HG02938 (cell line): ENCODE measurements at regions not wholly inside any gene's neighbourhood (a gene's known extent, or its start where the extent isn't known, plus 50 kb on each side); places are given as distances from the start of the nearest gene placed in this dataset.
"Not testable (repeated sequence)": the region's sequence is repeated elsewhere in the genome, so short reads cannot be mapped to it uniquely, and the experiment has no call there.

ENCODE experiments used
- ATAC-seq: cut with Tn5 transposase; IDR thresholded peaks from one replicate; pipeline ENCODE4 v1.9.1; 2021; ENCODE audit warnings: mild to moderate bottlenecking, moderate library complexity; ENCODE audit not compliant: unreplicated experiment

DNA sequence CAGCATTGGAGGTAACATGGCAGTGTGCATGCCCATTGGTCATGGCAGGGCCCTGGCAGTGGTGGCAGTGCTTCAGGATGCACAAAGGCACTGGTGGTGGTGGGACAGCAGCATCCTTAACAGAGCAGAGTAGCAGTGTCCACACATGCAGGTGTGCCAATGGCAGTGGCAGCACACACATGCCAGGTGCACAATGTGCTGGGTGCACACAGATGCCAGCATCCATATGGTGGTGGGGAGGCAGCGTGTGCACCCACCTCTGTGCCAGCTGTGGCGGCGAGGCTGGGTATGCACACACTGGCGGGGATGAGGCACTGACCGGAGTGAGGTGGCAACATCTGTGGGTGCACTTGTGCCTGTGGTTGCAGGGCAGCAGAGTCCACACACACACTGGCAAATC is 150.6 kb downstream of the SI start:
- ATAC-seq = no peak

DNA sequence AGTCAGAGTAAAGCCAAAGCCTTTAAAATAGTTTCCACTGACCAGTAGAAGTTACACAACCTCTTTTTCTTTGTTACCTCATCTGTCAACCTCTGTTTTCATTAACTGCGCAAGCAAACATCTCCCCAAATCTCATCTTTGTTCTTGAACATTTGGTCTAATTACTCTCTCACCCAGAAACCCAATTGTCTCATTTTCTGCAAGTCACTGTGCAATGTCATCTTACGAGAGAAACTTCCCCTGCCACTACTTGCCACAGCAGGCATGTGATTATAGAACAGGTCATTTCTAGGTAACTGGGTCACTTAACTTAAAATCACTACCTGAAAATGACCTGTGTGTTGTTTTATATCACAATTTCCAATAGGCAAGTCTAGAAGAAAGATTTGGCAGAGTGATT is 159.4 kb downstream of the SI start:
- ATAC-seq = no peak

DNA sequence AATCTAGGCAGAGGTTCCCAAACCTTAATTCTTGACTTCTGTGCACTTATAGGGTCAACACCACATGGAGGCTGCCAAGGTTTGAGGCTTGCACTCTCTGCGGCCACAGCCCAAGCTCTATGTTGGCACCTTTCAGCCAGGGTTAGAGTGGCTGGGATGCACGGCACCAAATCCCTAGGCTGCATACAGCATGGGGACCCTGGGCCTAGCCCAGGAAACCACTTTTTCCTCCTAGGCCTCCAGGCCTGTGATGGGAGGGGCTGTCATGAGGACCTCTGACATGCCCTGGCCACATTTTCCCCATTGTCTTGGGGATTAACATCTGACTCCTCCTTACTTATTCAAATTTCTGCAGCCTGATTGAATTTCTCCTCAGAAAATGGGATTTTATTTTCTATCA is 165.4 kb downstream of the SI start:
- ATAC-seq = no peak

DNA sequence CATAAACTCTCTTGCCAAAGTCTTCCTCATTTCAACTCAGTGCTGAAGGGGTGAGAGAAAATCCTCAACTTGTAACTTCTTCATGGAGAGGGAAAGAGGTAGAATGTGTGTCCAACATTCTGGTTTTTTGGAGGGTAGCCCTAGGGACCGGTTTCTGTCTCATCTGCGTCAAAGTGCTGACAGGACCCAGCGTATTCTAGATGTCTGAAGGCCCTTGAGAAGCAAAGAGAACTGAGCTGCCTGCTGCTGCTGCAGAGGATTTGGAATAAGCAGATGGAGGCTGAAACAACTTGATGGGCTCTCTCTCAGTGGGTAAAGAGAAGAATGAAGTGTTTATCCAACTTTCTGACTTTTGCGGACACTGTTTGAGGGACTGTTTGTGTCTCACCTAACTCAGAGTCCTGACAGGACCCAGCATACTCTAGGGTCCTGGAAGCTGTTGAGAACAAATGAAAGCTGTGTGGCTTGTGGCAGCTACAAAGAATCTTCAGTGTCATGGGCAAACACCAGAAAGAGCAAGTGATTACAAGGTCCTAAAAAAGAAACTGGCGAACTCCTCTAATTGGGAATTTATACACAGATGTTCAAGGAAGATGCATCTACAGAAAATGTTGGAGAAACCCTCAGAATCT is 174.4 kb downstream of the SI start:
- ATAC-seq = no peak

DNA sequence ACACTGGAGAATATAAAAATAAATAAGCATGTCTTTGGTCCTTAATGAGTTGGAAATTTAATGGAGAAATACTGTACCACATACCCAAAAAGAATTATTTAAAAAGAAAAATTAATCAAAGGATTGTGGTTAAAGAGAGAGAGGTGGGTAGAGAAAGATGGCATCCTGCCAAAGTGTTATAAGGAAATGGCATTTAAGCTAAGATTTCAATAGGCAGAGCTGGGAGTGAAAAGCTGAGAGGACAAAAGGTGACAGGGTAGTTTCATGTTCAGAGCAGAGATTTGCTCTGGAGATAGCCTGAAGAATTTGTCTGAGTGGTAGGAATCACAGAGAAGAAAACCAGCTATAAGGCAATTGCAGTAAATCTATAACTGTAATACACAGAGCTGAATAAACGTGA is 181.0 kb downstream of the SI start:
- no peak for ATAC-seq

DNA sequence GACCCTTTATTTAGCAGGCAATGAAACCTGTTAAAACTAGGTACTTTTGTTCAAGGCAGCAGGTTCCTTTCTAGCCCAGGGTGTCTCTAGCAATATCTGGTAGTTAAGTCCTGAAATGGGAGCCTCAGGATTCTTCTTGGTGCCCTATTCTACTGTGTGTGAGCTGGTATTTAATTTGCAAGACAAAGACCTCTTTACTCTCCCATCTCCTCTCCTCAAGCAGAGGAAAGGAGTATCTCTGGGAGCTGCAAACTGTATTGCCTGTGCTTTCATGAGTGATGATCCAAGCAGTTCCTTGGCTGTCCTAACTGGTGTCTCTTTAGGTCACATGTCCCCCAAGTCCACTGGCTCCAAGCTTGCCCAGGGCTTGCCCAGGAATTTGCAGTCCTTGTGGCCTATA is 188.2 kb downstream of the SI start:
- ATAC-seq = no peak

DNA sequence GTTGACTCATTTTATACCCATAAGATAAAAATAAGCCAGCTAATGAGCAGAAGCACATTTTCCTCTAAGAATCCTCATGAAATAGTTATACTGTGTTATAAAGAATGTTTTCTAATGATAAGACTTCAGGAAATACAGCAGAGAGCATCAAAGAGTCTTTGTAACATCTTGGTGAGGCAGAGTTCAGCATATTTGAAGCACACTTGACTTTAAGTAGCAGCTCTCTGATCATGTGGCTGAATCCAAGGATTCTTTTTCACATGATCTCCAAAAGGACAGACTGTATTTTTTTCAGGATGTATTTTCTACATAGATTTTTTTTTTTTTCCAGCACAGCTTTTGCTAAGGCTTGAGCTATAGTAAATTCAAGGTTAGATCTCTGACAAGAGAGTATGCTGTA is 195.1 kb downstream of the SI start:
- no peak for ATAC-seq

DNA sequence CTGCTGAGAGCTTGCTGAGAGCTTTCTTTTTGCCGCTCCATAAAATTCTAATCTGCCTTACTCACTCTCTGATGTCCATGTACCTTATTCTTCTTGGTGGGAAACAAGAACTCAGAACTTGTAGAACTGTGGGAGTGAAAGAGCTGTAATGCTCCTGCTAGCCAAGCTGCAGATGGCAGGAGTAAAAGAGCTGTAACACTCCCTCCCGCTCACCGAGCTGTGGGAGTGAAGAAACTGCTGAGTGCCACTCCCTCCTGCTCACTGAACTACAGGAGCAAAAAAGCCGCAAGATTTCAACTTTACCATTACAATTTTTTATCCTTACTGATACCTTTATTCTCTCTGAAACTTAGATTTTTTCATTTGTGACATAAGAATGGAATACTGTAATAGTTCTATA is 199.1 kb downstream of the SI start:
- ATAC-seq = no peak

DNA sequence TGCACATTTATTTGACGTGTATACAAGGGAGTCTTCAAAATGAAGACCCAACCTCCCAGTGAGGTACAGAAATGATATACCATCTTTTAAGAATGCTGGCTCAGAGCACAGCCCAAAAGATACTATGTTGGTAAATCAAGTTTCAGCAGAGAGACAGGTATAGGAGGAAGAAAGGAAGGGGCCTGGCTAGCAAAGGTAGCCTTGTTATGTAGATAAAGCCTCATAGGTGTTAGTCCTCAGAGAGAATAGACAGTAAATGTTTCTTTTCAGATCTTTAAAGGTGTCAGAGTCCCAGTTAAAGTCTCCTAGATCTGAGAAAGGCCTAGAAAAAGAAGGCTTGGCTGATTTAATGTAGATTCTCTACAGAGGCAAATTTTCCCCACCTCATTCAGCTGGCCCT is 213.8 kb downstream of the SI start:
- ATAC-seq = no peak

DNA sequence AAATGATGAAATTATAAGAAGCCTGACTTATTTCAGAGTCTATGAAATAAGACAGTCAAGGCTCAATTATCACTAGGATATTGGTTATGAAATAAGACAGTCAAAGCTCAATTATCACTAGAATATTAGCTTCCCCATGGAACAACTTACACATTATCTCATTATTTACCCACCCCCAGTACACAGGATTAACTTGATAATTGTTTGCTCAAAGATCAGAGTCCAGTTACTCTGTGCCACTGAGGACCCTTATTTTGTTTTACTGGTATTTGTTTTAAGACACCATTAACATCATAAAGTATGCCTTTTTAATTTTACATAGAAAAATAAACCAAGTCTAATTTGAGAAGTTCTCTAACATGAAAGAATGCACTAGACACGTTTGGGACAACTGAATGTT is 225.4 kb downstream of the SI start:
- ATAC-seq = no peak

DNA sequence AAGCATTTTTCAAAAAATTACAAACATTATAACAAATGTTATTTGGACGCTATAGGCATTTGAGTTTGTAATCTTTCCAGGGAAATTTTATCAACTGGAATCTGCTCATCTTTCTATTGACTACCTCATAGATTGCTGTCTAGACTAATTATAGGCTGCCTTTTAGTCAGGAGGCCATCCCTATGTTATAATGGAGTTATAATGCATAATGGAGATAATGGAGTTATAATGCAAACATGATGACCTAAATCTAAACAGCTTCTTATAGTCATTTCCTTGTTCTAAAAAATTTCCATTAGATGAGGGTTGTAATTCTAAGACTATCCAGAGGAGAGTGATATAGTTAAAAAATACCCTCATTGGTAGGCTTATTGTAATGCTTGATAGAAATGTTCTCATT is 226.4 kb downstream of the SI start:
- no peak for ATAC-seq

DNA sequence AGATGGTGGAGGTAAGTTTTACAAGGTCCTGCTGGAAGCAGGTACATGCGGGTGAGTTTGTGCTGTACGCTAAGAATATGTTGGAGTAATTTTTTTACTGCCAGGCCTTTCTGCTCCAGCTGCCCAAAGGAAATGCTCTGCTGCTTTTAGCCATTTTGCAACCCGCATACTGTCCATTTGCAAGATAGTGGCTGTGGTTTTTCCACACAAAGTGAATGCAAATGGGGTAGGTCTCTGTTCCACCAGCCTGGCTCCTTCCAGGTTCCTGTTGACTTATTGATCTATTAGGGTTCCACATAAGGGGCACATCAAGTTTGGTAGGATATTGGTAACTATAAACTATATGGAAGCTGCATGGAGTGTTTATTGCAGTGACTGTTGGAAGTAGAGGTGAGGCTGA is 227.1 kb downstream of the SI start:
- no peak for ATAC-seq

DNA sequence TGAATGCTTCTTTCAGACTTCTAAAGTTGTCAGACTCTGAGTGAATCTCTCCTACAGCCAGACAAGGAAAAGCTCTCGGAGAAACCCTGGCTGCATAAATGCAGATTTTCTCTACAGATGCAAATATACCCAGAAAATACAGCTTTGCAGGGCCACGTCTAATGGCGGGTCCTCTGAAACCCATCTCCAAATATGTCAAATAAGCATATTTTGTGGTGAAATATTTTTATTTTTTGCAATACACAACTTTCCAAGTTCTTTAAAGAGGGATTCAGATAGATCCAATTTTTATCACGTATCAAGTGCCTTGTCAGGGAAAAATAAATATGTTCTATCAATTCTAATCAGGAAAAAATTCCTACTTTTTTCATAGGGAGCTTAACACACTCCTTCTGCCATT is 229.4 kb downstream of the SI start:
- no peak for ATAC-seq

DNA sequence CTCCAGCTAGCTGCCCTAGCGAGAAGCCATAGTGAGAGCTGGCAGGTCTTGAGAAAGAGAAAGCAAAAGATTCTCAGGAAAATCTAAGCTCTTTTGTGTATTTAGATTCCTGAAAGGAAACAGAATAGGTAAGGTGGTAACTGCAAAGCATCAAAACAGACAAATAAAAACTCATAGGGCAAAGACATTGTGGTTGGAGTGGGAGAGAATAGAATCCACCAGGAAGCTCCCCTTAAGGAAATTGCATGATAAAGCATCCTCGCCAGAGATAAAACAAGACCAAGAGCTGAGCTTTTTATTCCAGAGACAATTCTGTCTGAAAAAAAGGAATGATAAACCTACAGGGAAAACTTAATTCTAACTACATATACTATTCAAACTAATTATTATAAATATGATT is 232.6 kb downstream of the SI start:
- ATAC-seq = no peak

DNA sequence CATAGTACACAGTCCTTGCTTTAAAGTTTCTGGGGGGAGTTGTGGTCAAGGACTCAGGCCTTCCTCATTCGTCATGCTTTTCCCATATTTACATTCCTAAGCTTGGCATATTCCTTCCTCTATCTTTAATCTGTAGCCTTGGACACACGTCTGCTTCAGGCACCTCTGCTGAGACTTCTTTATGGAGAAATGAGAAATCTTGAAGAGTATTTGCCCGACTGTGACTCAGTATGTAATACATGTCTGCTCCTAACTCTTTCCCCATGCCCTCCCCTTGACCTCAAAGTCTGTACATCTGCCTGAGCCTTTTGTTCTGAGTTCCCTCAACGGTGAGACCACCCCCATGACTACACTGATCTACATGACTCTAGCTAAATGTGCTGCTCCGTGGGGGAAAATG is 246.1 kb downstream of the SI start:
- ATAC-seq = no peak

DNA sequence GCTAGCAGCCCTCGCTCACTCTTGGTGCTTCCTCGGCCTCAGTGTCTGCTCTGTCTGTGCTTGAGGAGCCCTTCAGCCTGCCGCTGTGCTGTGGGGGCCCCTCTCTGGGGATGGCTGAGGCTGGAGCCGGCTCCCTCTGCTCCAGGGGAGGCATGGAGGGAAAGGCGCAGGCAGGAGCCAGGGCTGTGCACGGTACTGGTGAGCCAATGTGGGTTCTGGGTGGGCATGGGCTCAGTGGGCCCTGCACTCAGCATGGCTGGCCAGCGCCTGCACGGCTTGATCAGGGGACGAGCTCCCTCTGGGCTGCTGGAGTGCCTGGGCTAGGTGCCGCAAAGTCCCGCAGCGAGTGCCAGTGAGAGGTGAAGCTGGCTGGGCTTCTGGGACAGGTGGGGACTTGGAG is 260.0 kb downstream of the SI start:
- no peak for ATAC-seq

DNA sequence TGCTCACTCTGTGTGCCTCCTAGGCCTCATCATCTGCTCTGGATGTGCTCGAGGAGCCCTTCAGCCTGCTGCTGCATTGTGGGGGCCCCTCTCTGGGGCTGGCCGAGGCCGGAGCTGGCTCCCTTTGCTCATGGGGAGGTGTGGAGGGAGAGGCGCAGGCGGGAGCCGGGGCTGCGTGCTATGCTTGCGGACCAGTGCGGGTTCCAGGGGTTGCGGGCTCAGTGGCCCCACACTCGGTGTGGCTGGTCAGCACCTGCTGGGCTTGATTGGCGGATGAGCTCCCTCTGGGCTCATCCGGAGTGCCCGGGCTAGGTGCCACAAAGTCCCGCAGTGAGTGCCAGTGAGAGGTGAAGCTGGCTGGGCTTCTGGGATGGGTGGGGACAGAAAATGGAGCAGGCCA is 264.2 kb downstream of the SI start:
- ATAC-seq = no peak

DNA sequence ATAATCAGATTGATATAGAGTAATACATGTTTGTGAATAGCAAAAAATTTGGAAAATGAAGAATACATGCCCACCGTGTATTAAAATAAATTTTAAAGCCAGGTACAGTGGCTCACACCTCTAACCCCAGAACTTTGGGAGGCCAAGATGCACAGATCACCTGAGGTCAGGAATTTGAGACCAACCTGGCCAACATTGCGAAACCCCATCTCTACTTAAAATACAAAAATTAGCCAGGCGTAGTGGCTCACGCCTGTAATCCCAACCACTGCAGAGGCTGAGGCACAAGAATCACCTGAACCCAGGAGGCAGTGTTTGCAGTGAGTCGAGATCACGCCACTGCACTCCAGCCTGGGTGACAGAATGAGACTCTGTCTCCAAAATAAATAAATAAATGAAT is 266.3 kb downstream of the SI start:
- ATAC-seq = no peak

DNA sequence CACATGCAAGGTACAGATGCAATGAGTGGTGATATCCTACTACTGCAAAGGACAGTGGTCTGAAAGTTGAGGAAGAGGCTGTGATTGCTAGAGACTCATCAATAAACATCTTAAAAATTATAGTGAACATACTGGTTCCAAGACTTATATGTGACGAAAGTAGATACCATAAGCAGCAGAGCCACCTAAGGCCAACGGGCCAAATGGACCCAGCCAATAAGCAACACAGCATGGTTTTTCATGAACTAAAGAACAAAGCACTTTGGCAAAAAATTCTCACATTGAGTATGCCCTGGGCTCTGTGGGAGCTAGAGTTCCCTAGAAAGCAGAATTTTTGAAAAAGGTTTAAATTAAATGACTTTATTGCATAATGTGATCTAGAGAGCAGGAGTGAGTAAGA is 272.1 kb downstream of the SI start:
- no peak for ATAC-seq

DNA sequence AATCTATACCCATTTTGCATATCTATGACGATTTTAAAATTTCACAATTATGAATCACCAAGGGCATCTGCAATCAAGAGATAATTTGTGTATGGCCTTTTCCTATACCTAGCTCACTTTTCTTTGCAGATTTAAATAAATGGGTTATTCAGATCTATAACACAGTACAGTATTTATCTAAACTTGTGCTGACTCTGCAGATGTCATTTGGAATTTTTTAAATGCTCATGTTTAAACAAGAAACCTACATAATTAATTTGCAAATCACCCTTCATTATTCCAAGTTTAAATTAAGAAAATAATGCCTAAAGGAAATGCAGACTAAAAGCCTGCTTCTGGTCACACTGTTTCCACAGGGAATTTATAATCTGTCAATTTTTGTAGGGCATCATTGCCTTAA is 284.2 kb downstream of the SI start:
- ATAC-seq = no peak

DNA sequence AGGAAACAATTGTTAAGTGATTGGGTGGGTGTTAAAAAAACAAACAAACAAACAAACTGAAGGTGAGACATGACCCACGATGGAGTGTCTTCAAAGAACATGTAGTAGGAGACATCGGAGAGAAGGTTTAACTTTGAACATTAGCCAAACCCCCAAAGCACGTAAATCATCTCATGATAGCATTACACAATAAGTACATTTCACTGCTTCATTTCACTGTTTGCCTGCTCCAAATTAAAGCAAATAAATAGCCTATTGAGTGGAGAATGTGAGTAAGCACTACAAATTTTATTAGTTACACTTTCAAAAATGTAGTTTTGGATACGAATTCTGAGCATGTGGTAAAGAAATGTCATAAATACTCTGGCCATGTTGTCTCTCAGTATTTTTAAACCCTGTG is 287.0 kb downstream of the SI start:
- ATAC-seq = no peak

DNA sequence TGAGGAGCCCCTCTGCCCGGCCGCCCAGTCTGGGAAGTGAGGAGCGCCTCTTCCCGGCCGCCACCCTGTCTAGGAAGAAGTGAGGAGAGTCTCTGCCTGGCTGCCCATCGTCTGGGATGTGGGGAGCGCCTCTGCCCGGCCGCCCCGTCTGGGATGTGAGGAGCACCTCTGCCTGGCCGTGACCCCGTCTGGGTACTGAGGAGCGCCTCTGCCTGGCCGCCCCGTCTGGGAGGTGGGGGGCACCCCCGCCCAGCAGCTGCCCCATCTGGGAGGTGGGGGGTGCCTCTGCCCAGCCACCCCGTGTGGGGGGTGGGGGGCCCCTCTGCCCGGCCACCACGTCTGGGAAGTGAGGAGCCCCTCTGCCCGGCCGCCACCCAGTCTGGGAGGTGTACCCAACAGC is 293.9 kb downstream of the SI start:
- not testable (repeated sequence) for ATAC-seq

DNA sequence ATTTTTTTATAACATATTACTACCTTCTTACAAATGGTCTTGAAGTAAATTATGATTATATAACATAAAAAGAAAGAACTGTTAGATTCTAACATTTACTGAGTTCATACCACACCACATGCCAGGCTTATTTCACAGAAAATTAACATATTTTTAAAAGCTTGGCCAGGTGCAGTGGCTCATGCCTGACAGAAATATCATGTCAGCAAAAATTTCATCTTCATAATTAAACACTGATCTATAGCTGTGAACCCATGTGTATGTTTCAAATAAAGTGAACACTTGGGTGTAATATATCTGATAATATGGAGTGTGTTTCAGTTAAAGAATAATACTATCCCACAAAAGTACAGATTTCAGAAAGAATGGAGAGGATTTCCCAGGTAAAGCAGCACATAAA is 296.5 kb downstream of the SI start:
- no peak for ATAC-seq

DNA sequence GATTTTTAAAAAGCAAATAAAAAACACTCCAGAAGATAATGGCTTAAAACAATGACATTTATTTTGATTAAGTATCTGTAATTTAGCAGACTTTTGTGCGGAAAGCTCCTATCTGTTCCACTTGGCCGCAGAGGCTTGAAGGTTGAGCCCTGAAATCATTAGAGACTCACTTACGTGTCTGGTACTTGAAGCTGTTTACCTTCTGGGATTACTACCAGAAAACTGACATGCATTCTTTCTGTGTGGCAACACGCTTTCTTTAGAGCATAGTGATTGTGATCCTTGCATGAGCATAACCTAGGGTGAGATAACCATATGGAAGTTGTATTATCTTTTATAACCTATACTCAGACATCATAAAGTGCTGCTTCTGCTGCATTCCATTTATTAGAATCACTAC is 298.5 kb downstream of the SI start:
- ATAC-seq = no peak
